ENCODE measurements at regions not wholly inside any gene's neighbourhood (a gene's known extent, or its start where the extent isn't known, plus 50 kb on each side); places are given as distances from the start of the nearest gene placed in this dataset.

DNA sequence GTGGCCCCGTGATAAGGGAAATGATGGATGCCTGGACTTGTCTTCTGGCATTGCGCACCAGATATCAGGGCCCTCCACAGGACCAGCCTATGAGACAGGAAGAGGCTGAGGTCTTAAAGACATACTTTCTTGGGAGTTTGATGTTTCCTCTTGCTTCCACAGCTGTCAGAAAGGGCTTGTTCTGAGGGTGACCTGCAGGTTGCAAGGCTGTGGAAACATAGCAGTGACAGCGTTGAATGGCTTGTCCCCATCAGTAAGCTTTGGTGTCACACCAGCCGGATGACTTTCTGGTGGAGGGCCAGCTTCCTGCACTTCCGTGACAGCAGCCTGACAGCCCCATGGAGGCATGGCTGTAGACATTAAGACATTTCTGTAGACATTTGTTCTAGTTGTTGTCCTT is 143.2 kb downstream of the C9orf152 start:
- peaks cover 98% of the 10 kb centered on the region for H3K79me2 ChIP-seq (ENCODE audit: insufficient read depth, low read length)
- TF ChIP-seq CTCF (IDR thresholded peaks at IDR 0.05; ENCODE audit: low read length) (no peak), EZH2 (IDR thresholded peaks at IDR 0.05; ENCODE audit: borderline replicate concordance, low read length) (no peak)
- no peak overlapping the region for H2AFZ ChIP-seq (ENCODE audit: low read length)
- H3K9ac ChIP-seq (ENCODE audit: low read length): peak overlapping the region; percentile 23; the same call in 1 of the 2 replicates
- no peaks in the 10 kb centered on the region for H3F3A ChIP-seq (ENCODE audit: insufficient read depth, low read length)
- peak overlapping the region; percentile 61 for H3K27ac ChIP-seq (ENCODE audit: low read depth, low read length, poor library complexity, severe bottlenecking)
- no peaks in the 10 kb centered on the region for H3K27me3 ChIP-seq (ENCODE audit: insufficient read depth, low read length)
- no peaks in the 10 kb centered on the region for H4K20me1 ChIP-seq (ENCODE audit: insufficient read depth, low read length)
- peak overlapping the region; percentile 55 for H3K4me2 ChIP-seq (ENCODE audit: low read length)
- H3K9me3 ChIP-seq (ENCODE audit: low read length): no peaks in the 10 kb centered on the region
- peaks cover 56% of the 10 kb centered on the region for H3K4me1 ChIP-seq (ENCODE audit: insufficient read depth, low read length, severe bottlenecking)
- no peaks in the 10 kb centered on the region for H3K9me2 ChIP-seq (ENCODE audit: low read depth, low read length)
- H3K4me3 ChIP-seq (ENCODE audit: low read depth, low read length, poor library complexity, severe bottlenecking): peak overlapping the region; percentile 29
- peaks cover 65% of the 10 kb centered on the region for H3K36me3 ChIP-seq (ENCODE audit: insufficient read depth, low read length)

- Histone ChIP-seq H3K9ac (ENCODE audit: low read length) (no peak overlapping the region), H3K4me2 (ENCODE audit: low read length) (no peak overlapping the region), H3K4me1 (ENCODE audit: insufficient read depth, low read length, severe bottlenecking) (peaks cover 60% of the 10 kb centered on the region), H3K4me3 (ENCODE audit: low read depth, low read length, poor library complexity, severe bottlenecking) (no peak overlapping the region), H2AFZ (ENCODE audit: low read length) (no peak overlapping the region), H4K20me1 (ENCODE audit: insufficient read depth, low read length) (no peaks in the 10 kb centered on the region), H3K27ac (ENCODE audit: low read depth, low read length, poor library complexity, severe bottlenecking) (peak overlapping the region; percentile 18), H3K36me3 (ENCODE audit: insufficient read depth, low read length) (peaks cover 62% of the 10 kb centered on the region), H3K9me3 (ENCODE audit: low read length) (no peaks in the 10 kb centered on the region), H3K27me3 (ENCODE audit: insufficient read depth, low read length) (no peaks in the 10 kb centered on the region), H3F3A (ENCODE audit: insufficient read depth, low read length) (no peaks in the 10 kb centered on the region), H3K79me2 (ENCODE audit: insufficient read depth, low read length) (peaks cover 99% of the 10 kb centered on the region), H3K9me2 (ENCODE audit: low read depth, low read length) (no peaks in the 10 kb centered on the region)
- TF ChIP-seq EZH2 (IDR thresholded peaks at IDR 0.05; ENCODE audit: borderline replicate concordance, low read length) (no peak), CTCF (IDR thresholded peaks at IDR 0.05; ENCODE audit: low read length) (no peak)
These were observed 142.4 kb downstream of the C9orf152 start for GRCh38 chr9:110065532-110065931.

DNA sequence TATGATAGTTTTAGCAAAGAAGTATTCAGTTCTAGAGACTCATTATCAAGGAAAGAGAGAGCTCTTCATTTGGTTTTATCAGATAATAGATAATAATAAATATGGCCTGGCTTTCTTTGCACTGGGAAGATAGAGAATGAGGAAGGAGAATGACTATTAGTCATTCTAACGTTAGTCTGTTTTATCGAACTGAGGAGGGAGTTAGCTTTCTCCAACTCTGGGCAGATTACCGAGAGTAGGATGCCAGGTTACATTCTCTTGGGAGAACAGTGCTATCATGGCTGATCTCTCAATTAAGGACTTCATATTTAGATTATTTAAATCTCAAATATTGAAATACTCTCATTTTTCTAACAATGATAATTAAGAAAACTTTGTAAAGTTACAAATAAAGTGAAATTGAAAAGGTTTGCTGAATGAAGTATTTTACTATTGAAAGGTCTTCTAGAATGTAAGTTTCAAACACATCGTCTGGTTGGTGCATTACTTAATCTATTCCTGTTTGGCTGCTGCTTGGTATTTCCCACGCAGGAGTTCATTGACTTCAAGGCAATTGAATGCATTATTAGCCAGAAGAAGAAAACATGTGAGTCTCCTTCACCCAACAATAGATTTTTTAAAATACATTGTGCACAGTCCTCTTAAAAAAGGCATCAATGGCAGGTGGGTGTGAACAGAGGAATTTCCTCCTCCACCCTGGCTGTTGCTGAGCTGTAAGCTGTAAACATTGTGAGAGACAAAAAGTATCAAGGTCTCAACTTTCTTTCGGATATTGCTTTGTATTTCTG is 140.8 kb downstream of the C9orf152 start:
- no peaks in the 10 kb centered on the region for H3F3A ChIP-seq (ENCODE audit: insufficient read depth, low read length)
- H4K20me1 ChIP-seq (ENCODE audit: insufficient read depth, low read length): no peaks in the 10 kb centered on the region
- no peak overlapping the region for H3K27ac ChIP-seq (ENCODE audit: low read depth, low read length, poor library complexity, severe bottlenecking)
- no peaks in the 10 kb centered on the region for H3K9me2 ChIP-seq (ENCODE audit: low read depth, low read length)
- H3K9me3 ChIP-seq (ENCODE audit: low read length): no peaks in the 10 kb centered on the region
- H2AFZ ChIP-seq (ENCODE audit: low read length): no peak overlapping the region
- no peak for TF ChIP-seq EZH2 (IDR thresholded peaks at IDR 0.05; ENCODE audit: borderline replicate concordance, low read length)
- TF ChIP-seq CTCF (IDR thresholded peaks at IDR 0.05; ENCODE audit: low read length): no peak
- H3K9ac ChIP-seq (ENCODE audit: low read length): no peak overlapping the region
- H3K79me2 ChIP-seq (ENCODE audit: insufficient read depth, low read length): peaks cover 98% of the 10 kb centered on the region
- peaks cover 53% of the 10 kb centered on the region for H3K36me3 ChIP-seq (ENCODE audit: insufficient read depth, low read length)
- peaks cover 69% of the 10 kb centered on the region for H3K4me1 ChIP-seq (ENCODE audit: insufficient read depth, low read length, severe bottlenecking)
- no peak overlapping the region for H3K4me3 ChIP-seq (ENCODE audit: low read depth, low read length, poor library complexity, severe bottlenecking)
- H3K4me2 ChIP-seq (ENCODE audit: low read length): peak overlapping the region; percentile 3; the same call in 1 of the 2 replicates
- no peaks in the 10 kb centered on the region for H3K27me3 ChIP-seq (ENCODE audit: insufficient read depth, low read length)
